GM23248 (cell line): ENCODE measurements at regions not wholly inside any gene's neighbourhood (a gene's known extent, or its start where the extent isn't known, plus 50 kb on each side); places are given as distances from the start of the nearest gene placed in this dataset.

ENCODE experiments used
- EZH2 ChIP-seq: fragments of 200-600 bp; sonication (generic); IDR thresholded peaks from 2 replicates; pipeline ENCODE4 v1.6.1; 2018; ENCODE audit warnings: antibody characterized with exemption, mild to moderate bottlenecking; ENCODE audit not compliant: insufficient read depth, poor library complexity, severe bottlenecking
- EZH2phosphoT487 ChIP-seq: fragments of 200-600 bp; sonication (generic); IDR thresholded peaks from 2 replicates; pipeline ENCODE4 v1.6.1; 2018; ENCODE audit warnings: antibody characterized with exemption, moderate library complexity, mild to moderate bottlenecking, low read depth; ENCODE audit not compliant: insufficient read depth

DNA sequence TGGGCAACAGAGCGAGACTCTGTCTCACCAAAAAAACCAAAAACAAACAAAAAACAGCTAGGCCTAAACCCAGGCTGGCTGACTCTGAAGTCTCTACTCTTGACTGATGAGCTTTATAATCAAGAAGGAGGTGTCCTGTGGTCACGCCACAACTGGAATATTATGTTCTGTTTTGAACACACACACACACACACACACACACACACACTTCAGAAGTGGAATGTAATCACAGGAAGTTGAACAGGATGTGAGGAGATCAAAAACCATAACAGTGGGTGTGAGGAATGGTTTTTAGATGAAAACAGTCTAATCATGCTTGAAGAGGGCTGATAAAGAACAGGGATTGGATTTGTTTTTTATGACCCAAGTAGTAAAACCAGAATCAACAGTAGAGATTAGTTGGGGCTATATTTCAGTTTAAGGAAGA lies 51.1 kb upstream of the IL6 start:
- TF ChIP-seq EZH2 (no peak), EZH2phosphoT487 (no peak)
